NCI-H146 treated with DMSO at 0.1 percent for 48 hours (cell line): ENCODE measurements at regions not wholly inside any gene's neighbourhood (a gene's known extent, or its start where the extent isn't known, plus 50 kb on each side); places are given as distances from the start of the nearest gene placed in this dataset.
"Not testable (repeated sequence)": the region's sequence is repeated elsewhere in the genome, so short reads cannot be mapped to it uniquely, and the experiment has no call there.

Source experiments
- DNase-seq: peaks from one replicate; lab custom pipeline; 2025; ENCODE audit not compliant: unreplicated experiment; lab: John Stamatoyannopoulos, UW

DNA sequence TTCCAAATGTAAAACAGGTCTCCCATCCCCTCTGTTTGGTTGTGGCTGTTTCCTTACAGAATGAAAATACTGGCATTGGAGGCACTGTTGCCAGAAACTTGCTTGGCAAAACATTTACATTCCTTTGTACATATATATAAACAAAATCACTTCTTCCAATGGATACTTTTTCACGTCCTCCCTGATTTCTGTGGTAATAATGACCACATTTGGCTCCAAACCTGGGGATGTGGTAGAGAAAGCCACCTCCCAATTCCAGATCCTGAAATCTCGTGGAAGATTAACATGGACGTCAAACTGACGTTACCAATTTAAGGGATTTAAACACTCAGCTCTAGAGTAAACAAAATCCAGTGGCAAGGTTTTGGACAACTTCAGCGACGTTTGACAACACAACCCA is 370.8 kb upstream of the ZFHX3 start:
- no peak for DNase-seq

DNA sequence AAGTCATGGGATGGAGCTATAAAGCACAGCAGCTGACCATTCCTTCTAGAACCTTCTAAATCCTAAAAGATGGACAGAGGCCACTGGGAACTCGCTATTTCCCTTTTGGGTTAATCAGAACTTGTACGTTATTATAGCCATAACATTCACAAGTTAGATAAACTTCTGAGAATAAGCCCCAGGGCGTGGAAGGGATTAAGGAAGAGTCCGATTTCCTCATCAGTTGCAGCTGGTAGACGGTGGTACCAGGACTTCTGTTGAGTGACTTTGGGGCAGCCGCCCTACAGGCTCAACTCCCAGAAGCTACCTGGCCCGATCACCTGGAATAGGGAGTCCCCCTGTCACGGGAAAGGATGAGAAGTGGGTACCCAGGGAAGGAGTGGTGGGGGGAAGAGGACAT is 370.1 kb upstream of the ZFHX3 start:
- DNase-seq, result no peak

DNA sequence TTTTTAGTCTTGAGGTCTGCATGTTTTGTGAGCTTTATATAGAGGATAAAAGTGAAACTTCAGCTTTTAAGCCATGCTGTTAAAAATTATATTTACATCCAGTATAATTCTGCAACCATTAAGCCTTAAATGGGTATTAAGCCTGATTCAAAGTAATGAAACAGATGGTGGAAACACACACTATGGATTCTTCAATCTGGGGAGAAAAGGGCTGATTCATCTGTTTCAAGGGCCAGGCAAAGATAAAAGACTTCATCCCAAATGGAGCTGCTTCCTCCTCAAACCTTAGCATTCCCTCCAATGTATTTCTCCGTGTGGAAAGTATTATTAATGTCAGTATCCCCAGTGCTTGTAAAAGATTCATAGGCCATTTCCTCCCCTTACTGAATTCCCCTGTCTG is 367.4 kb upstream of the ZFHX3 start:
- no peak for DNase-seq

DNA sequence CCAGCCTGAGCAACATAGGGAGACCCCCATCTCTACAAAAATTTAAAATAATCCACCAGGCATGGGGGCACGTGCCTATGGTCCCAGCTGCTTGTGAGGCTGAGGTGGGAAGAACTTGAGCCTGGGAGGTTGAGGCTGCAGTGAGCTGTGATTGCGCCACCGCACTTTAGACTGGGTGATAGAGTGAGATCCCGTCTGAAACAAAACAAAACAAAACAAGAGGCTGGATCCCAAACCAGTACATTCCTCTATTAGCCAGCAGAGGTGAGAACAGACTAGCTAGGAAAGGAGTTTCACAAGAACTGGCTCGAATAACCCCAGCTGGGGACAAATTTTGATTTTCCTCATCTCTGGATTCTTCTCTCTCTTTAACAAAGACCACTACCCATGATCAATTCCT is 366.7 kb upstream of the ZFHX3 start:
- DNase-seq, result no peak

DNA sequence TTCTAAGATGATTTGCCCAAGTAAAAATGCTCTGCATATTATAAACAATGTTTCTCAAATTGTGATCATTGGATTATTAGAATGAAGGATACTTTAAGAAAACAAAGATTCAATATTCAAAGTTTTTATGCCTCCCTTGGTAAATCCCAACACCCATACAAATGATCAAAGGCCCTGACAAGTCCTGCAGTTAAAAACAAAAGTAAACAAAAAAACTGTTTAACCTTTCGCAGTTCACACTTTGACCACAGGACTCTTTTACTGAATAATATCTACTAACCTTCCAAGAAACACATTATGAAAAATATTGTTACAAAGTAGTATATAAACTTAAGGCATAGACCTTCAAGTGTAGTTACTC is 365.9 kb upstream of the ZFHX3 start:
- DNase-seq, result no peak

DNA sequence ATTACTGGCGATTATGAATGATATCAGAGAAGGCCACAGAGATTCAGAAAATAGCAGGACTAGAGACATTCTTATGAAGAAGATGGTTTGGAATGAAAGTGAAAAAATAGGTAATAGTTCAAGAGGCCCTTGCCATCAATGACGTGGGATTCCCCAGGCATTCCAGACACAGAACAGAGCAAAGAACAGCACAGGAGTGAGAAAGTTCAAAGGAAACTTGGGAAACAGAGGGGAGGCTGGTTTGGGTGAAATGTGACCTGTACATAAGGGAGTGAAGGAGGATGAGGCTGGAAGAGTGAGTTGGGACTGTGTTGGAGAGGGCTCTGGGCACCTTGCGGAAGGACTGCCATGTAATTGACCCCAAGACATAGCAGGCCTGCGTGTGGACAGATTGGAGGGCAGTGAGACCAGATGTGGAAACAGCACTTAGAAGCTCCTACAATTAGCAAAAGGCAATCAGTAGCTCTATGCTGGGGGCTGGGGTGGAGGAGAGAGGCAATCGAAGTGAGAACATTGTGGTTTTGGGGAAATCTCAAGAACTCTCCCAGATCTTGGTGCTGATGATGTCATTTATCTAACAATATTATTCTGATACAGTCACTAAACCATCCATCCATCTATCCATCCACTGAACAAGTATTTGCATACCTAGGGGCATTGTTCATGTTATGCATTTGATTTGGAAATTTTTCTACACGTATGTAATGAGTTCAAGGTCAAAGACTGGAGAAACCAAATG is 365.3 kb upstream of the ZFHX3 start:
- DNase-seq, result no peak

DNA sequence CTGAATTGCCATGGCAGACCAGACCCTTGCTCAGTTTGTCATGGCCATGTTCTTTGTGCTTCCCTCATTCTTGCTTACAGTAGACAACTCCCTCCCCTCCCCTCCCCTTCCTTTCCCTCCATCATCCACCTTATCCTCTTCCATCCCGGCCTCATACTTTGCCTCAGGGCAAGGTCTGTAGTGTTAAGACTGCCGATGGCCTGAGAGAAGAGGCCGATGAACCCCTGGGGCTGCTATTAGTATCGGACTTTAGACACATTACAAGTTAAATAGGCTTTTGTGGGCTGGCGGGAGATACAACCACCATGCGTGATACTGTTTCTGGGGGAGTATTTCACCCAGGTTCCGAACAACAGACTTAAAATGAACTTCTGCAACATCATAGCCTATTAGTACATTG is 364.5 kb upstream of the ZFHX3 start:
- no peak for DNase-seq

DNA sequence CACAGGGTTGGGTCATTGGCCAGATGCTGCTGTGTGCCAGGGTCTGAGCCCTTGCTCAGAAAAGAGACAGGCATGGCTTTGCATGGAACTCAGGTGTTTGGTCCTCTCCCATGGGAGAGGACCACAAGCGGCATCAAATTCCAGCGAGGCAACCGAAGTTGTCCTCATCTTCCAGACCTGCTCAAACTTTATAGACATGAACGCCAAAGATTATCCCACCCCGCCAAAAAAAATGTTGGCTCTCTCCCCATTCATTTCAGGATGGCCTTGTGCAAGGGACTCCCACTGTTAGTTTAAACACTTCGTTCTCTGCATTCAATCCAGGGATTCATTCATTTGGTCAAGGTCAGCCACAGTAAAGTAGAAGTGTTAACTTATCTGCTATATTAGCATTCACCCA is 360.8 kb upstream of the ZFHX3 start:
- no peak for DNase-seq

DNA sequence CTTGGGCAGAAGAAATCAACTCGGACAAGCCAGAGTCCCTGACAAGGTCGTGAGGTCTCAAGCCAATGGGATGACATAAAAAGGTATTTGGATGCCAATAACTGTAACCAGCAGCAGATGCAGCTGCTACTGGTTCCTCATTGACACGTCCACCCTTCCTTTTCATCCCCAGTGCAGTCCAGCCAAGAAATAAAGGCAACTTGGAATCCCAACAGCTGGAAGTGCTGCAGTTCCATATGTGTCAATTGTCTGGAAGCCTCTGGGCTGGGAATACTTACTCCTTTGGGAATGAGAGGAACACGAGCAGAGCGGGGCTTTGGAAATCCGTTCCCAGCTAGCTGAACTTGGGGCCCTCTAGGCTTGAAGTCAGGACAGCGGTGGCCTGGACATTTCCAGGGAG is 360.4 kb upstream of the ZFHX3 start:
- no peak for DNase-seq

DNA sequence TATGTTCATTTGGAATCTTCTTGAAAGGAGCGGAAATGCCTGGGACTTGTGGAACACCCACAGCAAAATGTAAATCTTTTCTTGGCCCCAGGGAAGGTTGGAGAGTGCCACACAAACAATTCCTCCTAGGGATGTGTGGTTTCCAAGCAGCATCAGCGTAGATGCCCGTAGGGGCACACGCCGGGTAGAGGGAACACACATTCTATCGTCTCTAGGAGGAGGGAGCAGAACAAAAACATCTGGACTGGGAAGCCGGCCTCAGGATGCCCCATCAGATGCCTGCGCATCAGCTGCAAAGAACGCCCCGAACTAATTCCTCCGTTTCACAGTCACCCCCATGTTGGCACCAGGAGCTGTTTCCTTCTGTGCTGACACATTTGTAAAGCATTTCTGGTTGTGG is 357.9 kb upstream of the ZFHX3 start:
- DNase-seq, result no peak

DNA sequence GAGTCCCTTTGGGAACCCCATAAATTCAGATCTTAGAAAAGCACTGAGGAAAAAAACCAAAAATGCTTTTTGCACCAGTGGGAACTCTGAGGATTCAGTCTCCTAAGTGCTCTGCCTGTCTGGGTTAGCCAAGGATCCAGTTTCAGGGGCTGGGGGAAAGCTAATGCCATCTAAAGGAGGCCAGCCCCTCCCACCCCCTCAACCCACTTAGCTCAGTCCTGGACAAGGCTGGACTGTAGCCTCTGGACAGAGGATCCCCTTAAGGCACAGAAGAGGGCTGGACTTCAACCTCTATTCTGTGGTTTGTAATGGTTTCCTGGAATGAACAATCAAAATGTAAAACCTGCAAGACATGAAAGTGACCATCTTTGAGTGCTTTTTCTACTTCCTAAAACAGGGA is 356.1 kb upstream of the ZFHX3 start:
- no peak for DNase-seq

DNA sequence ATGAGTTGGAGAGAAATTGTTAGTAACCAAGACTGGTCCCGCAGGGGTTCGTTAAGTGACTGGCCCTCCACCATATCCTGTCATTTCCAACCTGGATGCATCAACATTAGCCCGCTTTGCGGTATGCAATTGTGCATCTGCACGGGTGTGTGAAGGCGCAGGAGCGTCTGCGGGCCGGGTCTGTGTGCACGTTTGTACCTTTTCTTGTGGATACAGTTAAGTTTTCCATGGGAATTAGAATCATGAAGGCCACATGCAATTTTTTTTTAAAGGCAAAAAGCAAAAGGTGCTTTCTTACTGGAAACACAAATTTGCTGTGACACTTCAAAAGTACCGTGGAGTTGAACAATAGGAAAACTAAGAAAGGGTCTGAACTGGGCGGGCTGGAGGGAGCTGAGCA is 355.4 kb upstream of the ZFHX3 start:
- DNase-seq, result no peak

DNA sequence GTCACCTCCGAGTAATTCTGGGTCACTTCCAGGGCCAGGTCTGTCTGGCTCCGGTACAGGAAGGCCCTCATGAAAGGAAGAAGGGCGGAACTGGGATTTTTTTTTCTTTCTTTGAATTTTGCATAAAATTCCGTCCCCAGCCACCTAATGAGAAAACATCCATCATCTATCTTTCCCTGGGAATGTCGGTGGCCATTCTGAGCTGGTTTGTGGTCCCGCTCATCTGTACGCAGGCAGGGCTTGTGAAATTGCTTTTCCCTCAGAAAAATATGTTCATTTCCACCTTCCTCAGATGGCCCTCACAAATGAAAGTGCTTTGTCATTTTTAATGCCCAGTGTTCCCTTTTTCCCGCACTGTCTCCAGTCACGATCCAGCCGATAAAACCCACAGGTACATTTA is 353.0 kb upstream of the ZFHX3 start:
- DNase-seq, result no peak

DNA sequence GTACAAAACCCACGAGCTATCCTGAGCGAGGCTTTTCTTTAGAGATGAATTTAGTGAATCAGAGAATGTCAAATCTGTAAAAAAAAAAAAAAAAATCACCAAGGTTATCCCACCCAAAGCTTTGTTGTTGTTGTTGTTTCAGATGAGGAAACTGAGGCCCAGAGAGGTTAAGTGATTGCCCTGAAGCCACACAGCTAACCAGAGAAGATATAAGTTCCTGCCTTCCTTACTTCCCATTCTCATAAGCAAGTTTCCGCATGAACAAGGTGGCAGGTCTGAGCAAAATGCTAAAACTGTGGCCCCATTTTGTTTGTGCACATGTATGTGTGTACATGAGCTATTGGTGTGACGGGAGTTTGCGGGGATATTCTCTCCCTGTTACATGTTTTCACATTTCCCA is 352.1 kb upstream of the ZFHX3 start:
- no peak for DNase-seq

DNA sequence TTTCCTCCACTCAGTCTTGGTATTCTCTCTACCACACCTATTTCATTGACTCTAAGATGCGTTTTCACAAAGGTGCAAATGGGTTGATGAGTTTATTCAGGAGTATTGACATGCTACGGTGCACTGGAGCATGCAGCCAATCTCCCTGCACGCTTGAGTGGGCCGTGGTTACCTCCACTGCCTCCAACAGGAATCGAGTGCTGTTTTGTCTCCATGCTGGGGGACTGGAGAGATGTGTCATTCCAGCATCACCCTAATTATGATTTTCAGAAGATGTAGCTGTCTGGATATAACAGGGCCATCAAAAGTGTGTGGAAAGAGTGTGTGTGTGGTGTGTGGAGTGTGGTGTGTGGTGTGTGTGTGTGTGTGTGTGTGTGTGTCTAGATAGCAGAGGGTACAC is 351.6 kb upstream of the ZFHX3 start:
- no peak for DNase-seq

DNA sequence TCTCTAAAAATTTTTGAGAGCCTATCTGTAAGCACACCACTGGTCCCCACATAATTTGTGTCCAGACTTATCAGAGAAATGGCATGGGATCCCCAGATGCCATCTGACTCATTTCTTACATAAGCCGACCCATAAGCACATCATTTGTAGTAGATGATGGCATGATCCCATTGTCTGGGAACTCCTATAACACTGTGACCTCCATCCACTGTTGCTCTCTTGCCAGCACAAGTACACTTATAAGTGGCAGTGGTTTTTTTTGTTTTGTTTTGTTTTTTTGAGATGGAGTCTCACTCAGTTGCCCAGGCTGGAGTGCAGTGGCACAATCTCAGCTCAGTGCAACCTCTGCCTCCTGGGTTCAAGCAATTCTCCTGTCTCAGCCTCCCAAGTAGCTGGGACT is 350.7 kb upstream of the ZFHX3 start:
- not testable (repeated sequence) for DNase-seq

DNA sequence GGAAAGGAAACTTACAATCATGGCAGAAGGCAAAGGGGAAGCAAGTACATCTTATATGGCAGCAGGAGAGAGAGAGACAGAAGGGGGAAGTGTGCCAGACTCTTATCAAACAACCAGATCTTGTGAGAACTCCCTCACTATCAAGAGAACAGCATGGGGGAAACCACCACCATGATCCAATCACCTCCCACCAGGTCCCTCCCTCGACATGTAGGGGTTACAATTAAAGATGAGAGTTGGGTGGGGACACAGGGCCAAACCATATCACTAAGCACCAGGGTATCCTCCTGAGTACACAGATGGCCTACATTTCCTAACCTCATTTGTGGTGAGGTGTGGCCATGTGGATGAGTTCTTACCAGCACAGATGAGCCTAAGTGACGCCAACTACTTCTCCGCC is 348.6 kb upstream of the ZFHX3 start:
- no peak for DNase-seq

DNA sequence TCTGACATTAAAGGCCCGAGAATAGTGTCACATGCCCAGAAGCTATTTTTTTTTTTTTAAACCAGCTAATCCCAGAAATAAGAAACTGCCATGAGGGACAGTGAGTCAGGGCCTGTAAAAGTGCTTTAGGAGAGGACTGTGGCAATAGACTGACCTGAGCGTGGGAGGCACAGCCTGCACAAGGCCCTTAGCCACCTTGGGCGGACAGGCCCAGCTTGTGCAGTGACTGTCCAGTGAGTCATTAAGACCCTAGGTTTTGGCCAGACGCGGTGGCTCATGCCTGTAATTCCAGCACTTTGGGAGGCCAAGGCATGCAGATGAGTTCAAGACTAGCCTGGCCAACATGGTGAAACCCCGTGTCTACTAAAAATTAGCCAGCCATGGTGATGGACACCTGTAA is 343.0 kb upstream of the ZFHX3 start:
- no peak for DNase-seq

DNA sequence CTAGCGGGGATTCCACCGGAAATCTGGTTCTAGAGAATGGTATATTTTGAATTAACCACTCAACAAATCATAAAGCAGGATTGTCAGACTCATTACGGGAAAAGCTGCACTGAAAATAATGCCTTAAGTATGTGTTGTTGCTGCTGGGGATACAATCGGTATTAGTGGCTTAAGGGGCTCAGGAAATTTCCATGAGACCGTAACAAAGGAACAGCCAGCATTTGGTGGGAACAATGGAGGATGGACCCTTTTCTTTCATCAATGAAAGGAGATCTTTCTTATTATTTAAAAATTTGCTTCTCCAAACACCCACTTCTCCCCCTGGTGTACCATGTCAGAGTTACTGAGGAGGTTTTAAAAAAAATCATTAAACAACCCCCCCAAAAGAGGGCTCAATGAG is 342.6 kb upstream of the ZFHX3 start:
- DNase-seq, result no peak

DNA sequence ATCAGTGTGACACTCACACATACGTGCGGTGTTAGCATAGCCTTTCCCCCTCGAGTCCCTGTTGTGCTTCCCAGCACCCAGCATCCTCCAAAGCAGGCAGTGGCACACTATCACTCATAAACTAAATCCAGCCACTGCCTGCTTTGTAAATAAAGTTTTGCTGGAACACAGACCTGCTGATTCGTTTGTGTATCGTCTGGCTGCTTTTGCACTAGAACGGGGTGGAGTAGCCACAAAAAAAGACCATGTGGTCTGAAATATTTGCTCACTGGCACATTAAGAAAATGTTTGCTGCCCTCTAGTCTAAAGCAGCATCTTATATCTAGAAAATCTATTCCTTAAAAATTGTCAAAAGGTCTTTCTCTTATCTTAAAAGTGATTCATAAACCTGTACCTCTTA is 341.2 kb upstream of the ZFHX3 start:
- no peak for DNase-seq

DNA sequence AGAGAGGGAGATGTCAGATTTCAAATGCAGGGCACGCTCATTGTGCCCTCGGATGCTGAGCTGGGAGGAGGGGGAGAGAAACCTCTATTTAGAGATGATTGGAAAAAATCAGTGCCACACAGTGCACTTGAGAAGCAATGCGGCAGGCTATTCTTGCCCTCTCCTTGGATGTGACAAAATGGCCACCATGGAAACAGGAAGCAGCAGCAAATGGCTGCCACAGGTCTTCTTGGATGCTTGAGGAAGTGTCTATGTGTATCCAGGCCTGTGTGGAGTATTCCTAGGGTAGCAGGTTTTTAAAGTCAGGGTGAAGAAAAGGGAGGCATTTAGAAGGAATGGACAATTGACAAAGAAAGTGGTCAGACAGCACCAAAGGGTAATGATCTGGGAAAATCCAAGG is 340.1 kb upstream of the ZFHX3 start:
- DNase-seq, result no peak

DNA sequence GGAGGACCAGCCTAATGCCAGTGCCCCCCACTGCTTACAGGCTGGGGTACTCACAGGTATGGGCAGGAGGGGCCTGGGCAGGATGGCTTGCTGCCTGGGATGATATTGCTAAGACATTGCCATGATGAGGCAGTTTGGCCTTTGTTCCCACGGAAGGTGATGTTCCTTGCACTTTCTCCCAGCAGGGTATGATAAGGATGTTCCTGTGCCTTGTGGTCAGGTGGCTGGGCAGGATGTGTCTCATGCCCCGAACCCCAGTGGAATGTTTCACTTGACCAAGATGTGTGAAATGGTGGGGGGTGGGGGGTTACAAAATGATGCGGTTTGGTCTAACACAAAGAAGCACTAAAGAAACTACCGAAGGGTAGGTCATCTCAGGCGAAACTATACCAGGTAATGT is 337.8 kb upstream of the ZFHX3 start:
- DNase-seq, result no peak

DNA sequence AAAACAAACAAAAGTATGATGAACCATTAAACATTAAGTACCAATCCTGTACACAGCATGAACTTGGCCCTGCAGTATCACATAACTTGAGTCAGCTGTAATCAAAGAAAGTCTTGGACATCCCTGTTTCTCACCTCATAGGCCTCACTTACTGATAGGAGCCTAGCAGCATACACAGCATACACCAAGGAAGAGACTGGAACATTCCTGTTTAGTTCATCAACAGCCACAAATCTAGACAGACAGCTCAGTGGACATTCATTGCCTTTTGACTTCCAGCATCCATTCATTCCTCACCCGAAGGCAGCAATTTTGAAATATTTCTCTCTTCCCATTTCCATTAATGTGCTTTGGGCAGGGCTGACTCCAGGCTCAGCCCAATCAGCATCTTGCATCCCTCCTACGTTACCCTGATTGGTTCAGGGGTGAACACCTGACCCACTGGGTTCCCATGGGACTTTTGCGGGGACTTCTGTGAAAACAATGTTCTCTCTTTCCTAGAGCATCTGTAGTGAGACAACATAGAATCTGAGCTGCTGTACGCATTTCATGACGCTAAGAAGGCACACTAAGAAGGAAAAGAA is 336.7 kb upstream of the ZFHX3 start:
- no peak for DNase-seq
